ENCODE measurements at regions not wholly inside any gene's neighbourhood (a gene's known extent, or its start where the extent isn't known, plus 50 kb on each side); places are given as distances from the start of the nearest gene placed in this dataset.

DNA sequence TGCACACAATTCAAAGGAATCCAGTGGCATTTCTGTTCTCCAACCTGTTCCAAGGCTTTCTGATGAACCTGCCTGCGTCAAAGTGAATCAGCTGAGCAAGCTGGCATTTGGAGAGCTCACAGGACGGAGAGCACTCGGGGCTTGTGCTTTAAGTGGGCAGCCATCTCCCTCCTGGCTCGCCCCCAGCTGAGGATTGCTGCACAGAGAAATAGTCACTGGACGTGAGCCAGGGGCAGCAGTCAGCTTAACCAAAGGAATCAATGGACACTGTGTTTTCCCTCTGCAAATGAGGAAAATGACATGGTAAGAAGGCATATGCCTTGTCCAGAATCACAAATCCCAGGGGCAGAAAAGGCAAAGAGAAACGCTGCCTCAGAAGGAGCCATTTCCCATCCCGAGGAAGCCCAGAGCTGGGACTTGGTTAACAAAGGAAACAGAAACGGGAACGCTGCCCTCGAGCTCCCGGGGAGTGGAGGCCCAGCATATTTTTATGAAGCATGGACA lies 299.4 kb downstream of the ZSWIM6 start:
- no peak overlapping the region for H3K27ac ChIP-seq (ENCODE audit: insufficient read depth, low read length, poor library complexity, severe bottlenecking)
- H3K9me3 ChIP-seq (ENCODE audit: control insufficient read depth, low read length) = no peaks in the 10 kb centered on the region
- H3K4me1 ChIP-seq (ENCODE audit: control insufficient read depth, insufficient read depth, low read length, poor library complexity, severe bottlenecking) = no peaks in the 10 kb centered on the region
- no peaks in the 10 kb centered on the region for H3K36me3 ChIP-seq (ENCODE audit: control insufficient read depth, insufficient read depth, low read length)
- H3K27me3 ChIP-seq (replicated peaks; ENCODE audit: control insufficient read depth, insufficient read depth, low read length, poor library complexity, severe bottlenecking) = peaks cover 8% of the 10 kb centered on the region
- DNase-seq = no peak
- H3K4me3 ChIP-seq (ENCODE audit: insufficient read depth, low read depth, low read length, poor library complexity, severe bottlenecking) = no peak overlapping the region

DNA sequence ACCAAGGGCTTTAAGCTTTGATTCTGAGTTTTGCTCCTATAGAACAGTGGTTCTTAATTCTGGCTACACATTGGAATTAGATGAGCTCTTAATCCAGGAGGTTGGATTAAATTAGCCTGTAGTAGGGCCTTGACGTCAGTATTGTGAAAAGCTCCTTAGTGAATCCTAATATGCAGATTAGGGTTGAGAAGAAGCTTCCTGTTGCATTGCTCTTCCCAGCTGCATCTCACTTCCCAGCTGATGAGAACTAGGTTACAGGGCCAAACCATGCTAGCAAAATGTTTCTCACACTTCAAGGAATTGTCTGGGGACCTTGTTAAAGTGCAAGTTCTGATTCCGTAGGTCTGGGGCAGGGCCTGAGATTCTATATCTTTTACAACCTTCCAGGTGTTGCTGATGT lies 300.0 kb downstream of the ZSWIM6 start:
- H3K4me1 ChIP-seq (ENCODE audit: control insufficient read depth, insufficient read depth, low read length, poor library complexity, severe bottlenecking) = no peaks in the 10 kb centered on the region
- DNase-seq = no peak
- H3K27ac ChIP-seq (ENCODE audit: insufficient read depth, low read length, poor library complexity, severe bottlenecking) = no peak overlapping the region
- peaks cover 5% of the 10 kb centered on the region for H3K27me3 ChIP-seq (replicated peaks; ENCODE audit: control insufficient read depth, insufficient read depth, low read length, poor library complexity, severe bottlenecking)
- no peak overlapping the region for H3K4me3 ChIP-seq (ENCODE audit: insufficient read depth, low read depth, low read length, poor library complexity, severe bottlenecking)
- H3K36me3 ChIP-seq (ENCODE audit: control insufficient read depth, insufficient read depth, low read length) = no peaks in the 10 kb centered on the region
- no peaks in the 10 kb centered on the region for H3K9me3 ChIP-seq (ENCODE audit: control insufficient read depth, low read length)

DNA sequence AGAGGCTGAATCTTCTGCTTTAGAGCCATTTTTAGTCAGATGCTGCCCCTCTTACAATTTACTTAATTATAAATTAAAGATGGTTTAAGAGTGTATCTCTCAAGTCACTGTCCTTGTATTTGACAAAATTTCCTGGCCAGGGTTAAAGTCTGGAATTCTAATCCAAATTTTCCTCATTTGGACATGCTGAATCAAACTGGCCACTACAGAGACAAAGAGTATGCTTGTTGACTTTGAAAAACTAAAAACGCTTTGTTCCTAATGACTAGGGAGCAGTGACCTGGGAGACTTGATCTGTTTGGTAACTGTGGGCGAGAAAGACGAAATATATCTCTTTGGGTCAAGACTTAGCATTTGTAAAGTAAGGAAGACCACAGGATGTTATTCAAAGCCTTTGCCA lies 303.2 kb downstream of the ZSWIM6 start:
- Histone ChIP-seq H3K9me3 (ENCODE audit: control insufficient read depth, low read length) (no peaks in the 10 kb centered on the region), H3K27me3 (replicated peaks; ENCODE audit: control insufficient read depth, insufficient read depth, low read length, poor library complexity, severe bottlenecking) (no peaks in the 10 kb centered on the region), H3K4me3 (ENCODE audit: insufficient read depth, low read depth, low read length, poor library complexity, severe bottlenecking) (no peak overlapping the region), H3K4me1 (ENCODE audit: control insufficient read depth, insufficient read depth, low read length, poor library complexity, severe bottlenecking) (no peaks in the 10 kb centered on the region), H3K27ac (ENCODE audit: insufficient read depth, low read length, poor library complexity, severe bottlenecking) (no peak overlapping the region), H3K36me3 (ENCODE audit: control insufficient read depth, insufficient read depth, low read length) (no peaks in the 10 kb centered on the region)
- no peak for DNase-seq

DNA sequence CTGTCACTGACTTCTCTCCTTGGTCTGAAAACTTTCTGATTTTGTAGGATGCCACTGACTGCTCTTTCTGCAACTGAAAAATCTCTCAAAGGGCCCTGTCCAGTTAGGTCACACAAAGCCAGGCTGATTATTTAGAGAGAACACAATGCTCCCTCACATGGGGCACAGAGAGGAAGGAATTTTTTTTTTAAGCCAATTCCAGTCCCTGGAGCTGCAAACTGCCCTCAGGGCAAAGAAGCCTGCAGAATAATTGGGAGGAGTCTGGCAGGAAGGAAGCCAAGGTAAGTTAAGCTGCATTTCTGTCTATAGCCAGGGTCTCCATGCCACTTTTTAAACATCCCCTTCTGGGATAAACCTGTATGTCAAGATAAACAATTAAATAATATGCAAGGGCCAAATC lies 305.5 kb downstream of the ZSWIM6 start:
- no peak overlapping the region for H3K4me3 ChIP-seq (ENCODE audit: insufficient read depth, low read depth, low read length, poor library complexity, severe bottlenecking)
- H3K27ac ChIP-seq (ENCODE audit: insufficient read depth, low read length, poor library complexity, severe bottlenecking) = no peak overlapping the region
- no peaks in the 10 kb centered on the region for H3K36me3 ChIP-seq (ENCODE audit: control insufficient read depth, insufficient read depth, low read length)
- H3K4me1 ChIP-seq (ENCODE audit: control insufficient read depth, insufficient read depth, low read length, poor library complexity, severe bottlenecking) = no peaks in the 10 kb centered on the region
- DNase-seq = no peak
- no peaks in the 10 kb centered on the region for H3K9me3 ChIP-seq (ENCODE audit: control insufficient read depth, low read length)
- no peaks in the 10 kb centered on the region for H3K27me3 ChIP-seq (replicated peaks; ENCODE audit: control insufficient read depth, insufficient read depth, low read length, poor library complexity, severe bottlenecking)

DNA sequence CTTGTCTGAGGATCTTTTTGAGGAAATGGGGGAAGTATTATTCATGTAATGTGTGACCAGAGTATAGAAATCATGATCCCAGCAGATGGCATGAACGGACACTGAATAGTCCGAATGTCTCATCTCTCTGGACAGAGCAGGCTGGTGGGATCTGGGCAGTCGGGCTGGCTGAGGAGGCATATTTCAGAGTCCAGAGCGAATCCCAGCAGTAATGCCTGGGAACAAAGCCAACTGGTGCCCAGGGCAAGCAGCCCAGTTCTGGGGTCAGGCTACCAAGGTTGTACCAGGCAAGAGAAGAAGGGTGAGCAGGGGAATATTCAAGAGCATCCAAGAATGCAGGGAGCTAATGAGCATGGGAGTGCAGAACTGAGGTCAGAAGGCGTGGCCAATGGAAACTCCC lies 306.4 kb downstream of the ZSWIM6 start:
- no peaks in the 10 kb centered on the region for H3K27me3 ChIP-seq (replicated peaks; ENCODE audit: control insufficient read depth, insufficient read depth, low read length, poor library complexity, severe bottlenecking)
- H3K27ac ChIP-seq (ENCODE audit: insufficient read depth, low read length, poor library complexity, severe bottlenecking) = no peak overlapping the region
- H3K4me1 ChIP-seq (ENCODE audit: control insufficient read depth, insufficient read depth, low read length, poor library complexity, severe bottlenecking) = no peaks in the 10 kb centered on the region
- no peak for DNase-seq
- H3K4me3 ChIP-seq (ENCODE audit: insufficient read depth, low read depth, low read length, poor library complexity, severe bottlenecking) = no peak overlapping the region
- H3K9me3 ChIP-seq (ENCODE audit: control insufficient read depth, low read length) = no peaks in the 10 kb centered on the region
- no peaks in the 10 kb centered on the region for H3K36me3 ChIP-seq (ENCODE audit: control insufficient read depth, insufficient read depth, low read length)

DNA sequence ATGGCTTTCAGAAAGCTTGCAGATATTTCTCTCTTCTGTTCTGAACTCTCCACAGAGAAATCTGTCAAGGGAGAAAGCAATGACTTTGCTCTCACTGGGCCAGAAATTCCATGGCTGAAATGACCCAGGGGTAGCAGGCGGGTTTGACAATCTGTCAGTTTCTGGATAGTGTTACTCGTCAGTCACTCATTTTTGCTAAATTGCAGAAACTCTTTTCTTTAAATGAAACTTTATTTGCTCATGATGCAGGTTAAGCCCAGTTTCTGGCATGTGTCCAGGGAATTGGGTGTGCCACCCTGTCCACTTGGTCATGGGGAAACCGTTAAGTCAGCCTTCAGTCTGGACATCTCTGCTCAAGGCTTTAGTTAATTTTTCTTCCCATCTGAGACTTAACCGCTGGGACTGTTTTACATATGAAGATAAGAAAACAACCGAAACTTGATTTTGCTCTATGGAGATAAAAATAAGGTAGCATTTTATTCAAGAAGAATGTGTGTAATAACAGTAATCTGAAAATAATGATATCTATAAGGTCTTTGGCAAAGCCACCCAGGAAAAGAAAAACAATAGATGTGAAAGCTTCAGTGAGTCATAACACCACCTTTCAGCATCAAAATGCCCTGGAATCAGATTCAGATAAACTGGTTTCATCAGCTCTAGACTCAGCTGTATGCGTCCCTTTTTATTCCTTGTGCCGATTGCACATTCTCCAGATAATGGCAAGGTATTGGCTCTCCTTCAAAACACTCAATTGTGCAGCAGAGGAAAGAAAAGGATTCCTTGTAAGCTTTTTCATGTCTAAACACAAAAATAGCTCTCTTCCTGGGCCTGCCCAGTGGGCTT lies 308.3 kb downstream of the ZSWIM6 start:
- no peaks in the 10 kb centered on the region for H3K9me3 ChIP-seq (ENCODE audit: control insufficient read depth, low read length)
- H3K36me3 ChIP-seq (ENCODE audit: control insufficient read depth, insufficient read depth, low read length) = no peaks in the 10 kb centered on the region
- no peak overlapping the region for H3K27ac ChIP-seq (ENCODE audit: insufficient read depth, low read length, poor library complexity, severe bottlenecking)
- H3K4me3 ChIP-seq (ENCODE audit: insufficient read depth, low read depth, low read length, poor library complexity, severe bottlenecking) = no peak overlapping the region
- H3K27me3 ChIP-seq (replicated peaks; ENCODE audit: control insufficient read depth, insufficient read depth, low read length, poor library complexity, severe bottlenecking) = no peaks in the 10 kb centered on the region
- no peak for DNase-seq
- H3K4me1 ChIP-seq (ENCODE audit: control insufficient read depth, insufficient read depth, low read length, poor library complexity, severe bottlenecking) = no peaks in the 10 kb centered on the region

DNA sequence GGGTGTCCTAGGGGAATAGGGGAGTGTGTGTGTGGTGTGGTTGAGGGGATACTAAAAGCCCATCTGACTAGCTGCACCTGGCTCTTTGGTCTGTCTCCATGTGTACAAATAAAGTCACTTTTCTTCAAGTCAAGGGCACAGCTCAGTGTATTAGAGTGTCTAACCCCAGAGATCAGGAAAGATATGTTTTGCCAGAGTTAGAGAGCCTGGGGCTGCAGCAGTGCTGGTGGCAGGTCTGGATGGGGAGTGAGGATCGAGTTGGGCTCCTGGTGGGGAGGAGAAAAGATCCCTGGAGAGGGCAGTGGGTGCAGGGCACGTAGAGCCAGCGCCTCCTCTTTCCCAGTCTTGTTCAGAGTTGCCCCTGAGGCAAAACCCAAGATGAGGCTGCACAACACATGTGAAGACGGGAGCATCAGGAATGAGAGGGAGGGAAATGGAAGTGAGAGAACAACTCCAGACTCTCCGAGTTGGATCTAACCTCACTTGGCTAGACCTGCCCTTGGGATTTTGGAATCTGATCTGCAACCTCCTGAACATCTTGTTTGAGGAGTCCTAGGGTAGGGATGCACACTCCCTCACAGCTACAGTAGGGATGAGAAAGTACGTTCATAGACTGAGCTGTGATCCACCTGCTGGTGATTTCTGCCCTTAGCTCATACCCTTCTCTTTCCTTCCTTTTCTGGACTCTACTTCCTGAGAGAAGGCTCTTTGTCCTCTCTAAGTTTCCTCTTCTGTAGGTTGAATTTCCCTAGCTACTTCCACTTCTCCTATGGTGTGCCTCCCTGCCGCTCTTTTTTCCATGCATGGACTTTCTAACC lies 309.9 kb downstream of the ZSWIM6 start:
- H3K36me3 ChIP-seq (ENCODE audit: control insufficient read depth, insufficient read depth, low read length) = no peaks in the 10 kb centered on the region
- H3K9me3 ChIP-seq (ENCODE audit: control insufficient read depth, low read length) = no peaks in the 10 kb centered on the region
- no peak for DNase-seq
- no peak overlapping the region for H3K4me3 ChIP-seq (ENCODE audit: insufficient read depth, low read depth, low read length, poor library complexity, severe bottlenecking)
- no peaks in the 10 kb centered on the region for H3K27me3 ChIP-seq (replicated peaks; ENCODE audit: control insufficient read depth, insufficient read depth, low read length, poor library complexity, severe bottlenecking)
- H3K27ac ChIP-seq (ENCODE audit: insufficient read depth, low read length, poor library complexity, severe bottlenecking) = no peak overlapping the region
- no peaks in the 10 kb centered on the region for H3K4me1 ChIP-seq (ENCODE audit: control insufficient read depth, insufficient read depth, low read length, poor library complexity, severe bottlenecking)

DNA sequence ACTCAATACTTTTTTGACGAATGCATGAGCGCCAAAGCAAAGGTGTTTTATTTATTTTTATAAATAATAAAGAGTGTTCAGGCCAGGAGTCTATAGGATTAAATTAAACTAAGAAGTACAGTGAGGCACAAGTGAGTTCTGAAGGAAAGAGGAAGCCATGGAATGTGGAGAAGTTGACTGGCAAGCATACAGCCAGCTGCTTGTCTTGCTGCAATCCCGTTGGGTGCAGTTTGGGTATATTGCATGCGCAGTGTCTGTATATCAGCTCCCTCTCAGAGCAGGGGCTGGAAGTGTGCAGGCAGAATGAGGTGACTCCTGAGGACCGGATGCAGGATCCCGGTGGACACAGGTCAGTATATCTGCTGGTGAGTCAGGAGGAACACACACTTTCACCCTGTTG lies 315.6 kb downstream of the ZSWIM6 start:
- Histone ChIP-seq H3K4me3 (ENCODE audit: insufficient read depth, low read depth, low read length, poor library complexity, severe bottlenecking) (no peak overlapping the region), H3K36me3 (ENCODE audit: control insufficient read depth, insufficient read depth, low read length) (no peaks in the 10 kb centered on the region), H3K9me3 (ENCODE audit: control insufficient read depth, low read length) (no peaks in the 10 kb centered on the region), H3K27me3 (replicated peaks; ENCODE audit: control insufficient read depth, insufficient read depth, low read length, poor library complexity, severe bottlenecking) (no peaks in the 10 kb centered on the region), H3K27ac (ENCODE audit: insufficient read depth, low read length, poor library complexity, severe bottlenecking) (no peak overlapping the region), H3K4me1 (ENCODE audit: control insufficient read depth, insufficient read depth, low read length, poor library complexity, severe bottlenecking) (no peaks in the 10 kb centered on the region)
- no peak for DNase-seq

DNA sequence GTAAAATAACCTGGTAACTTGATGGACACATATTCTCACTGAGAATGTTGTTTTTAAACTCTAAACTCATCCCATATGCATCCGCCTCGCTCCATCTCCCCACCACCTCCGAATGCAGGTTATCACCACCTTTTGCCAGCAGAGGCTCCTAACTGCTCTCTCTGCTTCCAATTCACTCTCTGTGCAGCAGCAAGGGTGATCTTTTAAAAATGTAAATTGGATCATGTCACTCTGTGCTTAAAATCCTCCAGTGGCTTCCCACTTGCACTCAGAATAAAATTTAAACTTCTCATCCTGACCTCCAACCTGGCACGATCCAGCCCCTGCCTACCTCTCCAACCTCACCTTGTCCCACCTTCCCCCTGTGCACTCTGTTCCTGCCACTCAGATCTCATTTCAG lies 317.2 kb downstream of the ZSWIM6 start:
- Histone ChIP-seq H3K4me1 (ENCODE audit: control insufficient read depth, insufficient read depth, low read length, poor library complexity, severe bottlenecking) (no peaks in the 10 kb centered on the region), H3K27me3 (replicated peaks; ENCODE audit: control insufficient read depth, insufficient read depth, low read length, poor library complexity, severe bottlenecking) (no peaks in the 10 kb centered on the region), H3K9me3 (ENCODE audit: control insufficient read depth, low read length) (no peaks in the 10 kb centered on the region), H3K4me3 (ENCODE audit: insufficient read depth, low read depth, low read length, poor library complexity, severe bottlenecking) (no peak overlapping the region), H3K27ac (ENCODE audit: insufficient read depth, low read length, poor library complexity, severe bottlenecking) (no peak overlapping the region), H3K36me3 (ENCODE audit: control insufficient read depth, insufficient read depth, low read length) (no peaks in the 10 kb centered on the region)
- no peak for DNase-seq

DNA sequence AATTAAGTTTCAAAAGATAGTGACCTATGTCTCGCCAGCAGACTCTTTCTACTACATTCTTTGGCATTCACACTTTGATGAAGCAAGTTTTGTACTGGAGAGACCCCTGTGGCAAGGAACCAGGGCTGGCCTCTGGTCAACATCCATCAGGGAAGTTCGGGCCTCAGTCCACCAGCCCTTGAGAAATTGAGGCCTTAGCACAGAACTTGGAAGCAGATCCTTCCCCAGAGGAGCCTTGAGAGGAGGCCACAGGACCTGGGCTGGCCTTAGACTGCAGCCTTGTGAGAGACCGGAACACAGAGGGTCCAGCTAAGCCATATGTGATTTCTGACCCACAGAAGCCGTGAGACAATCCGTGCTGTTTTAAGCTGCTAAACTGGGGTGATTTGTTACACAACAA lies 317.9 kb downstream of the ZSWIM6 start:
- Histone ChIP-seq H3K27me3 (replicated peaks; ENCODE audit: control insufficient read depth, insufficient read depth, low read length, poor library complexity, severe bottlenecking) (no peaks in the 10 kb centered on the region), H3K27ac (ENCODE audit: insufficient read depth, low read length, poor library complexity, severe bottlenecking) (no peak overlapping the region), H3K4me1 (ENCODE audit: control insufficient read depth, insufficient read depth, low read length, poor library complexity, severe bottlenecking) (no peaks in the 10 kb centered on the region), H3K4me3 (ENCODE audit: insufficient read depth, low read depth, low read length, poor library complexity, severe bottlenecking) (no peak overlapping the region), H3K36me3 (ENCODE audit: control insufficient read depth, insufficient read depth, low read length) (no peaks in the 10 kb centered on the region), H3K9me3 (ENCODE audit: control insufficient read depth, low read length) (no peaks in the 10 kb centered on the region)
- DNase-seq = no peak

Data from effector memory CD4-positive, alpha-beta T cell (primary cell).